Ovary (tissue), 3 donors: ENCODE measurements at regions not wholly inside any gene's neighbourhood (a gene's known extent, or its start where the extent isn't known, plus 50 kb on each side); places are given as distances from the start of the nearest gene placed in this dataset.

Experiments
- CTCF ChIP-seq, 3 donors: fragments of 450-650 bp in 2 of 3; fragments of 200-600 bp in 1 of 3; IDR thresholded peaks; one replicate each; pipeline versions ENCODE4 v1.5.1 to v1.8.0; 2016 to 2022; ENCODE audit warnings: antibody characterized with exemption in 3 of 3, mild to moderate bottlenecking in 1 of 3
- POLR2A ChIP-seq: fragments of 450-650 bp; IDR thresholded peaks from one replicate; pipeline ENCODE4 v1.6.1; 2017; ENCODE audit warnings: antibody characterized with exemption, mild to moderate bottlenecking, moderate library complexity
- donor health status: DM: no; HTN: no; CAD: no.

DNA sequence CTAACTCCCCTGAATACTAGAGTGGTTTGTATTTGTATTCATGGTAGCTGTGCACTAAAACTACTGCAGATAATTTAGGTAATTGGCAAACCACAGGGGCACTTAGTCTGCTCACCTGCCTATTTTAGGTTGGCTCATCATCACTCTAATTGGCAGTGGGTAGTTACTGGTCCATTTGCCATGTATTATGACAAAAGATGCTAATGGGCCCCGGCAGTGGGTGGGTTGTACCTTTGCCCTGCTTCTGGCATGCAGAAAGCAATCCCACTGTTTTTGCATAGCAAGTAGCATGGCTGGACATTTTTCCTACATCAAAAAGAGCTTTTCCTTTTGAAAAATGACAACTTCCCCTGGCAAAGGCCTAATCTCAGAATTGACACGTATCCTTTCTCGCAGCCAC lies 741.4 kb upstream of the MAP3K7 start:
- no peak for TF ChIP-seq CTCF (IDR thresholded peaks at IDR 0.05)
- TF ChIP-seq POLR2A, result no peak
